HG03439 (cell line): ENCODE measurements at regions not wholly inside any gene's neighbourhood (a gene's known extent, or its start where the extent isn't known, plus 50 kb on each side); places are given as distances from the start of the nearest gene placed in this dataset.
A peak's percentile ranks its signal among the peaks of the same experiment; 100 is the strongest.

Source experiments
- ATAC-seq: cut with Tn5 transposase; IDR thresholded peaks from one replicate; pipeline ENCODE4 v1.9.1; 2021; ENCODE audit warnings: mild to moderate bottlenecking, moderate library complexity; ENCODE audit not compliant: unreplicated experiment

DNA sequence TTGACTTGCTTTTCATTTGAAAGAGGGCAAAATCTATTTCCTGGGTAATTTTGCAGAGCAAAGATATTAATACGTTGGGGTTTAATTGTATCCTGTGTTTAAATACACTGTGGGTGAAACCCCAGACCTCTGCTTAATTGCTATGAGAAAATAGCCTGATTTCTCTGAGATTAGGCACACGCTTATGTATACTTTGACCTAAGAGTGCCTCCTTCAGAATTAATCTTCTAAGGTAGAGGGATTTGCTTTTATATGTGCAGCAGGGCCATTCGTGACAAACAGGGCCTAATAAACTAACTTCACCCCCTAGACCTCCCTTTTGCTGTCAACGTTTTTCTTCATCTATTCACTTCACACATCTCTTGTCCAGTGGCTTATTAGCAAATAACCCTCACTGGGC, 216.9 kb upstream of the ADGRL2 start:
- ATAC-seq: no peak

DNA sequence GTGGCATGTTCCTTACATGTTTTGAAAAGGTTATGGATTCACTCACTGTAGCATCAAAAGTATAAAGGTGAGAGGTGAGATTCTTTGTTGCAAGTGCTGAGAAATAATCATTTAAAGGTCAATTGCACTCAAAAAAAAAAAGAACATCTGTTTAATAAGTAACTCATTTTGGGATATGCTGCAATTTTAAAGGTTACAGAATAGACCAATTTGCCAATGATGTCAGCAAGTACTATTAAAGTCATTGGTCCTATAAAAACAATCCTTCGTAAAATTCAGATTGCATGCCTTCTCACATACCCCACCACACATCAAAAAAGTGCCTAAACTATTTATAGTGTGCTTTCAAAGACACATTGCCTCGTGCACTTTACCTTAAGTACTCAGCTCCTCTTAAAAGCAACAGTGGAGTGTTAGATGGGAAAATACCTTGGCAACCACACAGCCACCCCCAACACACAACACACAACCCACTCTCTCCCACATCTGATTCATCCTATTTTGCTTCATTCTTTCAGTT, 218.2 kb upstream of the ADGRL2 start:
- ATAC-seq: no peak

DNA sequence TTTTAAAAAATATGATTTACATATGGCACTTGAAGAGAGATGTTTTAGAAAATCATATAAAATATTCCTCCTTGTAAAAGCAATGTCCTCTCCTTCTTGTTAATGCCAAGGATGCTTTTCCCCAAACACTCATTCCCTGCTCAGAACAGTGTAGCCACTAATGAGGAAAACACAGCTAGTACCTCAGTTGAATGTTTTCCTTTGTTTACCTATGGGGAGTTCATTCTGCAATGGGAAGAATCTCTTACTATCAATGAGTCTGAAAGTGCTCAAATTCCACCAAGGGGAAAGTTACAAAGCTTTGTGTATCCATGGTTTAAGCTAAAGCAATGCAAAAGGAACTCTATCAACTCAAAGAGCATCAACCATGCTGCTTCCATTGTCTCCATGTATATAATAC, 221.9 kb upstream of the ADGRL2 start:
- no peak for ATAC-seq

DNA sequence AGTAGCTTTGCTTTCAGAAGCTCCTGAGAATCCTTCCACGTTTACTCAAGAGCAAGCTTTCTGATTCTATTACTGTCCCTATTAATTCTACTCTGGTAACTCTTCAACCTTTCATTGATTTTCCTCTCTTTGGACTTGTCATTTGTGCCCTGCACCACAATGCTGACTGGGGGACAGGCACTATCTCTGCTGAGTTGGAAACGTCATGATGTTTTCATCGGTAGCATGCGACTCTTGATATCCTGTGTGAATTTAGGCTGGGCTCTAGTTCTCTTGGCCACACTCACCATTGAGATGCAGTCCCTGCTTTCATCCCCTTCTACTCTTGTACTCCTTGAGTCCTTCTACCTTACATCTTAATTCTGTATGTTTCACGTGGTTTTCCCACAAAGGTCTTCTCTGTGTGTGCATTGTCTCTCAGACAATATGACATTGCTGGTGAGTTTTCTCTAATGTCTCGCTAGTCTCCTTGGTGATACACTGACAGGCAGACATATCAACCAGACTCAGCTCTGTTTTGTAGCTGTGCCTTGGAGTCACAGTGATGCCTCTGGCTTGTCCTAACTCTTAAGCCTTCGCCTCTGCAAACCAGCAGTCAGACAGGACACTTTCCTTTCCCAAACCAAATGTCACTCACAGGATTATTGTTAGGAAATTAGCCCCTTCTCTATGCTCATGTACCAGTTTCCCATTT, 223.6 kb upstream of the ADGRL2 start:
- no peak for ATAC-seq

DNA sequence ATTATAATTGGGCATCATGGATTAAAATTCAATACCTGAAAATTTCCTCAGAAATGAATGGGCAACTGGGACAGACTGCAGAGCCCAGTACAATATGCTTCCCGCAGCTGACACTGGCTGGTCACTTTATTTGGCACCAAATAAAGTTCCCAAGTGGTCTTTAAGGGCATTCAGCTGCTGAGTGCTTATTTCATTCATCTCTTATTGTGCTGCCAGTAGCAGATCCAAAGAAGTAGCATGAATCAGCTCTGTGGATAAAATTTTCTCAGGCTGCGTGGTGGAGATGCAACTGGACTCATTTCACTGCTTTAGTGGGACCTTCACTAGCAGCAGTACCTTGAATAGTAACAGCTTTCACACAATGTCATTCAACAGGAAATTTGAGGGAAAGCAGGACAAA, 226.3 kb upstream of the ADGRL2 start:
- no peak for ATAC-seq

DNA sequence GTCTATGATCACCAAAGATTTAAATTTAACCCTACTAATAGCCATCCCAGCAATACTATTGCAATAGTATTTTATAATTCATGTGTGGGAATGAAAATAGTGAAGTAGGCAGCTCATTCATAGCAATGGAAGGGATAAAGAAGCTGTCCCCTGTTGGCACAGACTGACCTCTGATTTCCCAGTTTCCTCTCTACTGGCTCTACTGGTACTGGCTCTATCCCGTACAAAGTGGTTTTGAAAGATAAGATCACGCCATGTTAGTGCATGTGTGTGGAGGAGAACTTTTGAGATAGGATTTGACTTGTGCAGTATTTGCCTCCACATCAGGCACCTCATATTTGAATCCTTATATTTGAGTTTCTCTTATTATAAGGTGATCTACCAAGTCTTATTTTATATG, 227.3 kb upstream of the ADGRL2 start:
- no peak for ATAC-seq

DNA sequence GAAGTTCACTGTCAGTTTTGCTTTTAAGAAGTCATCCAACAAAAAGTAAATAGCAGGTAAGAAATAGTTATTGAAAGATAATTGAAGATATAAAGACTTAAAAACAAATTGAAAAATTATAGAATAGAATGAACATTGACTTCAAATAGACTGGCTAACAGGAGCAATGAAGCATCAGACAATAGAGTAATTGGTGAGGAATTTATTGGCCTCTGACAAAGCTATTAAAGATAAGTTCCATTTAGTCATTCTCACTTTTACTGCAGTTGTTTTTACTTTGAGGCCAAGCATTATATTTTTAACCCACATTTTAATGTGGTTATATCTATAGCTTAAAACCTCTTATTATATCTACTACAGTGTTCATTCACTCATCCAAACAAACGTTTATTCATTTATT, 228.8 kb upstream of the ADGRL2 start:
- ATAC-seq: no peak

DNA sequence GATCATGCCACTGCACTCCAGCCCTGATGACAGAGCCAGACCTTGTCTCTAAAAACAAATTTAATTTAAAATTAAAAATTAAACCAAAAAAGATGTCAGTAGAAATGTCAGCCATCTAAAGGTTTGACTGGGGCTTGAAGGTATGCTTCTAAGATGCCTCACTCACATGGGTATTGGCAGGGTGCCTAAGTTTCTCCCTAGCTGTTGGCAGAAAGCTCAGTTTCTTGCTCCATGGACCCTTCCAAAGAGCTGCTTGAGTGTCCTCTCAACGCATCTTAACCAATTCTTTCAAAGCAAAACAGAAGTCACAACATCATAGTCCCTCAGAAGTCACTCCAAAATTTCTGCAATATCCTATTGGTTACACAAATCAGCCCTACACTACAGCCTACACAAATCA, 231.0 kb upstream of the ADGRL2 start:
- ATAC-seq: no peak

DNA sequence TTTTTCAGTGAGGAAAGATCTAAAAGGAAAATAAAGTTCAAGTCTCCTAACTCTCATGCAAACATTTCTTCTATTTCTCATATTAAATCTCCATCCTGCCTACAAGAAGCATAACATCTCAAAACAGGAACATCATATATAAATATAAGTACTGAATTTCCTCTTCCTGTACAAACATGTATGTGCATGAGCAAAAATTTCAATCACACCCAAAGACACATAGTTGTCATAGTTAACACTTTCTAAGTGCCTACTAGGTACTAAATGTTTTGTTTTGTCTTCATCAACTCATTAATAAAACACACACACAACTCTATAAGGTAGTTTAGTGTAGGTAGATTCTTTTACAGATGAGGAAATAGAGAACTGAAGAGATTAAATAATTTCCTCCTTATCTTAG, 237.1 kb upstream of the ADGRL2 start:
- ATAC-seq: no peak

DNA sequence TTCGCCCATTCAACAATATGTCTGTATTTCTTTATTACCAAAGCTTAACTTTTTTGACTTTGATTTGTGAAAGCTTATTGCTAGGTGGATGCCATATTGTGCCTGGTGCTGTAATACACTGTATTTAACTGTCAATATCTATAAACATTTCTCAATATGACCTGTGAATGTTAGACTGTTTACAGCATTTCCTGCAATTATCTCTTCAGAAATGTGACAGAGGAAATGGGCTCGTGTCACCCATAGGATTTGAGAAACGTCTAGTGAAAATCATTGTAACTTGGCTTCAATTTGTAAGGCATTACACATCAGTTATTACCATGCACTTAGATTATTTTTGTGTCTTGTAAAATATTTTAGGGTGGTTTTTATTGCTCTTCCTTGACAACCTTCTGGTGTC, 237.8 kb upstream of the ADGRL2 start:
- ATAC-seq: no peak

DNA sequence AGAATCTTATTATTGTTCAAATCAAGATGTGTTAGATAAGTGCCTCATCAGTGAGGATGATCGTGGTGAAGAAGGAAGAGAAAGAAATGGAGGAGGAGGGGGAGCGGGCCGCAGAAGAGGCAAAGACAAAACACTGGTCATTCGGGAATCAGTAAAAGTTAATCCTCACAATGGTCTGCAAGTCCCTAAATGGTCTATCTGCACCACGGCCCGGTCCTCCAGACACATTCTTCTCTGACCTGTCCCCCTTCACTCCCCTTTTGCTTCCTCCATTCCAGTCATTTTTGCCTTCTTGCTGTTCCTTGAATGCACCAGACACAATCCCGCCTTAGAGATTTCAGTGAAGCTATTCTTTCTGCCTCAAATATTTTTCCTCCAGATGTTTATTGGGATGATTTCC, 240.1 kb upstream of the ADGRL2 start:
- ATAC-seq: no peak

DNA sequence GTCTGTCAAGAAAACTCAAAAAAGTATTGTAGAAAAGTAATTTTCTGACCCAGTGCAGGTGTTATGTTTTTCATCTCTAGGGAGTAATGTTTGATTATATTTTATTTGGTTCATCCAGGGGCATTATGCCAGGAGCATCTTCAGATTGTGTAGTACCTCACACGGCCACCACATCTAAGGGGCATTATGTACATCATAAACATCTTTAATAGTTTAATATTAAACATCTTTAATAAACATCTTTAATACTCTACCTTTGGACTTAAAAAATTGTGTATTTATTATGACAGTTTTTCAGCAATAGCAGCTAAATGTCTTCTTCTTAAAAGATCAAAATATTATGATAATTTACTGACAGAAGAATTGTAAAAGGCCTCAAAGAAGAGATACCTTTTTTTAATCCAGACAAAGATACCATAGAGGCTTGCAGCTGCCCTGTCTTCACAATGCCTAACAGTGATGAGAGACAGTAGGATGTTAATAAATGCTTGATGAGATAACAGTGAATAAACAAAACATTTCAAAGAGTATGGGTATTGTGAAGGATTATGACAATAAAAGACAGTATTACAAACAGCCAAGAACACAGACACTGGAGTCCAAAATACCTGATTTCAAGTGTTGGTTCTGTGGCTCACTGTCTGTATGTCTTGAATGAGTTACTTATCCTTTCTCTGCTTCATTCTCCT, 240.9 kb upstream of the ADGRL2 start:
- ATAC-seq: no peak

DNA sequence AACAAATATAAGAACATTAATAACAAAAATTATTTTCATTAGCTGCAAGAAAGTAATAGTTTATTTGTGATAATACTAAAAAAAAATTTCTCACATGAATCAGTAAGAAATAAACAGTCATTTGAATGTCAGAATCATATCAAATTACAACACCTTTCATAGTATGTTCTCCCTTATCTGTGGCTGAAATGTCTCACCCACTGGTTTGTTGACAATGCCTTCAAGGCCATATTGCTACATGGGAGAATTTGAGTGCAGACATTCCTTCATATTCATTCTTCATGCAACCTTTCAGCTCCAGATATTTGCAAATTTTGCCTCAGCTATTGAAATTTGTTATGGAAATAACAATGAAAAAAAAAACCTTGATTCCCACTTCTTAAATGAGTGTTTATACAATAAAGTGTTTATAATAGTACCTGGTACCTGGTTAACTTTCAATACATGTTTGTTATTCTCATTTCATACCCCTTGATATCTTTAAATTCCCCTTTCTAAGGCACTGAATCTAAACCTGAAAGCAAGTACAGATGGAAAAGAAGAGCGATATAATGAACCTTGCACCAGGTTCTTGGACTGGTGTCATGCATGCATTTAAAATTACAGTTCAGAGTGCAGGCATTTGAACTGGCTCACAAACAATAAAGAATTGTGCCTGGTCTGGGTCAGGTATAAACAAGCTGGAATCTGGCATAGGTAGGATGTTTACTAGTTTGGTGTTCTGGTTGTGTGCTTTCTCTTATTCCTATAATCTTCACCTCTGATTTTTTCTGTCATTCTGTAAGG, 242.2 kb upstream of the ADGRL2 start:
- ATAC-seq: no peak

DNA sequence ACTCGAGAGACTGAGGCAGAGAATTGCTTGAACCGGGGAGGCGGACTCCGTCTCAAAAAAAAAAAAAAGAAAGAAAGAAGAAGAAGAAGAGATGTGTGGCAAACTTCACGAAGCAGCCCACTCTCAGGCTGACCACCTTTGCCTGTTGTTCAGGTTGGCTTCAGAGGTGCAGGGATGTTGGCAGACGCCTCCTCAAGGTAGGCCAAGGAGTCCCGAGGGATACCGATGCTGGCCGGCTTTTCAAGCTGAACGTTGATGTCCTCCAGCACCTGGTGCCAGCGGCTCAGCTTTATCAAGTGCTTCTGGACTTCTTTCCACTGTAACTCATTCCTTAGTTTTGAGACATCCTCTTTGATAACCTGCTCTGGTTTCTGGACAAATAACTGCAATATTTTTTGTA, 243.8 kb upstream of the ADGRL2 start:
- no peak for ATAC-seq

DNA sequence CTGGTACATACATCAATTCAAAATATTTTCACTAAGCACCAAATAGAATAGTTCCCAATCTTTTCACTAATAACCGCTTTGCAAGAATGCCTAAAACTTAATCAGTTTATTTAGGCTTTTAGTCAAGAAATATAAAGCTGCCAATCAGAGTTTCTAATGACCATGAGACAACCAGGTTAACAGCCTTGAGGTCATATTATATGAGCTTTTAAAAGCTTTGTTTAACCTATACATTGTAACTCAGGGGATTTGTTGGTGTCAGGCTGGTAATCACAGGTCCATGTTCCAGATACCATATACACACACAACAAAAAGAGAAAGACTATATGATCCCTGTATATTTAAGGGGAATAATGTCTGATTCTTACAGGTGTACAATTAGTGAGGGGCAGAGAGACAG, 246.2 kb upstream of the ADGRL2 start:
- no peak for ATAC-seq

DNA sequence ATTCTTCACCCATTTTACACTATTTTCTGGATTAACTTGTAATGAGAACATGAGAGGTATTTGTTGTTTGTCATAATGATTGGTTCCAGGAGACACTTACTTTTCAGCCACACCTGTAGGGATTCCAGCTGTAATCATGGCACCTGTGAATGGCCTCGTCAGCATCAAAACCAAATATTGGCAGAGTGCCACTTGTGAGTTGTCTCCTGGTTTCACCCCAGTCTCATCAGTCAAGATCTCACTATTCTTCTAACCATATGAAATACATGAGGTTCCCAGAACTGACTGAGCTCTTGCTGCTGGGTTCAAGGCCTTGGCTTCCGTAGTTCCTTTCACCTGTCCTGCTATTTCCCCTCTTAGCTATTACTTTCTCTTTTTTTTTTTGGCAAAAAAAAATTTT, 246.6 kb upstream of the ADGRL2 start:
- no peak for ATAC-seq

DNA sequence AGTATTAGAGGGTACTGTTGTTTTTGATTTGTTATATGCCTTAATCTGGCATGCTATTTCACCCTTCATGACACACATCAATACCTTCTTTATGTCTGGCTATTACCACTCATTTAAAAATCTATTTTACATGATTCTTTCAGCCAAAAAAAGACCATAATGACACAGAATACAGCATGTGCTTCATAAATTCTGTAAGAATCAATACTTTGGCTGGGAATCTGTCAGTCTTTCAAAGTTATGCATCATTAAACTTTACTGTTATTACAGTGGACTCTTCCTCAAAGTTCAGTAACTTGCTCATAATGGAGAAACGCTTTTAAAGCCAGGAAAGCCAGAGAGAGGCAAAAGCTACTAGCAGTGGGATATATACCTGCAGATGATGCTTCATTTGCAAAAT, 247.2 kb upstream of the ADGRL2 start:
- ATAC-seq: no peak

DNA sequence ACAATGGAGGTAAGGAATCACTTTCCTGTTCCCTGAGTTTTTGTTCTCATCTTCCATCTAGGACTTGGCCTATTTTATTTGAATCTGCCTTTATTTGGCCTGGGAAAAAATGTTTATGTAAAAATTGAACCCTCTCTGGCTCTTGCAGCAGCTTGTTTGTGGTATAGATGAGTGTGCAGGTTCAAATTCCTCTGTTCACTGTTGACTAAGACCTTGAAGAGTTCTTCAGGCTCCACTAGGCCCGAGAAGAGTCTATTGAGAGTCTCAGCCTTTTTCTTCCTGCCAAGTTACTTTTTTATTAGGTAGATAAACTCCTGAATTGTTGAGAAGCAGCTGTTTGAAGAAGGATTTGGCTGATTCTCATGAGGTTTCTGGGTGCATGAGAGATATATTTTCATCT, 248.8 kb upstream of the ADGRL2 start:
- ATAC-seq: no peak

DNA sequence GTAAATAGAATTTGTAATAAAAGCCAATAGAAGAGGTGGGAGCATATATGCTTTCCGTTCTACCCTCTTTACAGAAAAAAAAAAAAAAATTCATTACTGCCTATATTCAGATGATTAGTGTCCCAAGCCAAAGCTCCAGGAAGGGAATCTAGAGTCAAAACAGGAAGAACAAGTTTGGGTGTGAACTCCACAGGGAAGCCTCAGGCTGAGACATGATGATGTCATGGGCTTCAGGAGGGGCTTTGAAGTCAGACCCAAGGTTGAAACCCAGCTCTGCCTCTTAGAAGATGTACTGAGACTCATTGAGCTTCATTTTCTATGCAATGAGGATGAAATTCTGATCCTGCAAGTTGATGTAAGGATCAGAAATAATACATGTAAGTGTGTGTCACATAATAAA, 250.0 kb upstream of the ADGRL2 start:
- no peak for ATAC-seq

DNA sequence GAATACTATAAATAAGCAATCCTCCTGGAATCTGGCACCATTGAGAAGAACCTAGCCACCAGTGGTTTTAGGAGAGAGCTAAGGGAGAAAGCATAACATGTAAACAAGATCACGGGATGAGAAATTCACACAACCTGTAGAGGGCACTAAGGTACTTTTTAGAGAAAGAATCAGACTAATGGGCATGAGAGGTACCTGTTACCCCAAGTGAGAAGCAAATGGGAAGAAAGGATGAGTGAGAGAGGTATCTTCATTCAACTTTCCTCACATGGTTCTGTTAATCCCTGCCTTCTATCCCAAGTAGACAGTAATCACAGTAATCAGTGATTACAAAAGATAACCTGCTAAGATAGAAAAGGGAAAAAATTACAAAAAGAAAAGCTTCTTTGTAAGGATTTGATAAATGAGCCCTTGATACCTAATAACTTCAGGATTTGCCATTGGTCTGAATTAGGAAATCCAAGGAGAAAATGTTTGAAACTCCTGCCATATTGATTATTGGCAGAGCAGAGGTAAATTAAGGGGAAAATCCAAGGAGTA, 251.1 kb upstream of the ADGRL2 start:
- ATAC-seq: peak; percentile 54

DNA sequence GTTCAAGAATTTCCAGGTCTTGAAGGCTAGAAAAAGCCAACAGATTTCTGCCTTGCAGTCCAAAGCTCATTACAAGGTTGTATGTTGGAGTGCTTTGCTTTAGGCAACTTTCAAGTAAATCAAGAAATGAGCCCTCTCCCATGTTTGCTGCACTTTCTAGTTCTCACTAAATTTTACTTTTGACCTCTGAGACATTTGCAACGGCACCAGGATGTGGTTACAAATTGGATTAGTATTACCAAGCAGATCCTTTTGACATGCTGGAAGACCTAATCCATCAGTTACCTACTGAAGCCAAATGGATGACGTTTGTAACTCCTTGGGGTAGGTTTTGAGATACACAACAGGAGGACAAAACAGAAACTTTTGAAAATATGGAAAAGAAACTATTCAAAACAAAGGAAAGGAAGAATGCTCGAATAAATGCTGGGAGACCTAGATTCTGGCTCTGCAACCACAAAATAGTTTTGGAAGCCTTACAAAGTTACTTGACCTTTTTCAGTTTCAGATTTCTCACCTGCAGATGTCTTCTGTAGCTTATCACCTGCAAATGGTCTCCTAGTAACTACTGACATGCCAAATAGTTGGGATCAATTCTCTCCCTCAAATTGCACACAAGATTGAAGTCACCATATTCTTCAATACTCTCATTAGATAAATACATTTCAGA, 251.7 kb upstream of the ADGRL2 start:
- peak; percentile 42 for ATAC-seq
